ENCODE measurements at regions not wholly inside any gene's neighbourhood (a gene's known extent, or its start where the extent isn't known, plus 50 kb on each side); places are given as distances from the start of the nearest gene placed in this dataset.

DNA sequence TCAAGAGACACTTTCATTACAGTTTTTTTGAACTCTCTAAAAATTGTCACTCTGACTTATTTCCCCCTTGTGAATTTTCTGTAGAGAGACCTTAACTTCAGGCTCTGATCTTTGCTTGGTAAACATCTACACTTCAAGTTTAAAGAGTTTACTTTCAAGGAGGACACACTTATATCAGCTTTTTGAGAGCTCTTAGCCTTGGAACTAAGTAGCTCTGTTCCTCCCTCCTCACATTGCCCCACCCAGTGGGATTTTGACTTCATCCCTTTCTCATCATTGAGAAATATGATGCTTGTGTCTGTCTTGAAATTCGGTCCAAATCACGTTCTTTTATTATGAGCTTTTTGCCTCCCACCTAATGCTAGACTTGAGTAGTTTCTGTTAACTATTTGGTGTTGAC is 433.4 kb upstream of the MEIS1 start:
- Mint-ChIP-seq H3K4me1 (ENCODE audit: insufficient read depth, unreplicated experiment) (peaks cover 5% of the 10 kb centered on the region), H3K27ac (ENCODE audit: low read depth, unreplicated experiment) (no peak overlapping the region), H3K9me3 (ENCODE audit: unreplicated experiment) (no peaks in the 10 kb centered on the region), H3K4me3 (ENCODE audit: unreplicated experiment) (no peak overlapping the region), H3K27me3 (ENCODE audit: insufficient read depth, unreplicated experiment) (no peaks in the 10 kb centered on the region), H3K36me3 (ENCODE audit: insufficient read depth, unreplicated experiment) (no peaks in the 10 kb centered on the region)
- DNase-seq (ENCODE audit: unreplicated experiment), result no peak
- ChIA-PET CTCF (interaction anchor here (0.6 to 2.5 kb wide), 11 partner anchors 8 to 1927 kb away, joined by 3 to 10 read pairs (median 3); no protein-coding TSS in a partner anchor), POLR2A (interaction anchor here (0.6 to 1.1 kb wide), 2 partner anchors 28 to 346 kb away, joined by 3 read pairs; no protein-coding TSS in a partner anchor)
- BruUV-seq (replicated peaks), result no TSS peak
- TF ChIP-seq, protein P1, sequence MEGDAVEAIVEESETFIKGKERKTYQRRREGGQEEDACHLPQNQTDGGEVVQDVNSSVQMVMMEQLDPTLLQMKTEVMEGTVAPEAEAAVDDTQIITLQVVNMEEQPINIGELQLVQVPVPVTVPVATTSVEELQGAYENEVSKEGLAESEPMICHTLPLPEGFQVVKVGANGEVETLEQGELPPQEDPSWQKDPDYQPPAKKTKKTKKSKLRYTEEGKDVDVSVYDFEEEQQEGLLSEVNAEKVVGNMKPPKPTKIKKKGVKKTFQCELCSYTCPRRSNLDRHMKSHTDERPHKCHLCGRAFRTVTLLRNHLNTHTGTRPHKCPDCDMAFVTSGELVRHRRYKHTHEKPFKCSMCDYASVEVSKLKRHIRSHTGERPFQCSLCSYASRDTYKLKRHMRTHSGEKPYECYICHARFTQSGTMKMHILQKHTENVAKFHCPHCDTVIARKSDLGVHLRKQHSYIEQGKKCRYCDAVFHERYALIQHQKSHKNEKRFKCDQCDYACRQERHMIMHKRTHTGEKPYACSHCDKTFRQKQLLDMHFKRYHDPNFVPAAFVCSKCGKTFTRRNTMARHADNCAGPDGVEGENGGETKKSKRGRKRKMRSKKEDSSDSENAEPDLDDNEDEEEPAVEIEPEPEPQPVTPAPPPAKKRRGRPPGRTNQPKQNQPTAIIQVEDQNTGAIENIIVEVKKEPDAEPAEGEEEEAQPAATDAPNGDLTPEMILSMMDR (IDR thresholded peaks at IDR 0.05; ENCODE audit: unreplicated experiment), result no peak
- intact Hi-C loops (cut with micrococcal nuclease), result no loop called here

DNA sequence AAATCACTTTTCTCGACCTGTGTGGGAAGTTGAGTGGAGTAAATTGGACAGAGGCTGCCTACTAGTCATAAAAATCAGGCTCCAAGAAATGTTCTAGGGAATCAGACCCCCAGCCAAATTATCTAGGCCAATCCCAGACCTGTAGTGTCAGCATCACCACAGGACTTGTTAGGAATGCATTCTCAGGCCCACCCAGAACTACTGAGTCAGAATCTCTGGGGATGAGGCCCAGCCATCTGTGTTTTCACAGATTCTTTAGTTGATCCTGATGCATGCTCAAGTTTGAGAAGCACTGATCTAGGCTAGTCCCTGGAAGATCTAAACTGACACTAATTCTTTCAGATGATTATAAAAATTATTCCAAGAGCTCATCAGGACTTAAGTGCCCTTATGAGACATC is 434.0 kb upstream of the MEIS1 start:
- no TSS peak for BruUV-seq (replicated peaks)
- intact Hi-C loops (cut with micrococcal nuclease), result no loop called here
- Mint-ChIP-seq H3K4me1 (ENCODE audit: insufficient read depth, unreplicated experiment) (peaks cover 5% of the 10 kb centered on the region), H3K9me3 (ENCODE audit: unreplicated experiment) (no peaks in the 10 kb centered on the region), H3K27me3 (ENCODE audit: insufficient read depth, unreplicated experiment) (no peaks in the 10 kb centered on the region), H3K27ac (ENCODE audit: low read depth, unreplicated experiment) (no peak overlapping the region), H3K4me3 (ENCODE audit: unreplicated experiment) (no peak overlapping the region), H3K36me3 (ENCODE audit: insufficient read depth, unreplicated experiment) (no peaks in the 10 kb centered on the region)
- POLR2A ChIA-PET, result interaction anchor here (1.1 kb wide), 1 partner anchor 29 kb away, joined by 3 read pairs; no protein-coding TSS in a partner anchor
- CTCF ChIA-PET, result interaction anchor here (0.5 to 2.5 kb wide), 10 partner anchors 10 to 1928 kb away, joined by 3 to 10 read pairs (median 4); no protein-coding TSS in a partner anchor
- TF ChIP-seq, protein P1 (IDR thresholded peaks at IDR 0.05; ENCODE audit: unreplicated experiment), result no peak
- DNase-seq (ENCODE audit: unreplicated experiment), result no peak

GRCh38 chr2:65999796-66000195 is 435.1 kb upstream of the MEIS1 start:
- TF ChIP-seq, protein P1 (IDR thresholded peaks at IDR 0.05; ENCODE audit: unreplicated experiment), result peak; percentile 23
- intact Hi-C loops (cut with micrococcal nuclease), result no loop called here
- ChIA-PET CTCF (interaction anchor here (0.7 to 2.2 kb wide), 11 partner anchors 11 to 1925 kb away, joined by 3 to 9 read pairs (median 4); no protein-coding TSS in a partner anchor), POLR2A (interaction anchor here (0.7 to 1.1 kb wide), 3 partner anchors 13 to 1782 kb away, joined by 3 to 4 read pairs (median 3); no protein-coding TSS in a partner anchor)
- H3K27me3 Mint-ChIP-seq (ENCODE audit: insufficient read depth, unreplicated experiment), result no peaks in the 10 kb centered on the region
- no peak for DNase-seq (ENCODE audit: unreplicated experiment)
- H3K9me3 Mint-ChIP-seq (ENCODE audit: unreplicated experiment), result no peaks in the 10 kb centered on the region
- no peak overlapping the region for H3K4me3 Mint-ChIP-seq (ENCODE audit: unreplicated experiment)
- BruUV-seq (replicated peaks), result no TSS peak
- H3K27ac Mint-ChIP-seq (ENCODE audit: low read depth, unreplicated experiment), result no peak overlapping the region
- peaks cover 5% of the 10 kb centered on the region for H3K4me1 Mint-ChIP-seq (ENCODE audit: insufficient read depth, unreplicated experiment)
- H3K36me3 Mint-ChIP-seq (ENCODE audit: insufficient read depth, unreplicated experiment), result no peaks in the 10 kb centered on the region

- TF ChIP-seq, protein P1 (IDR thresholded peaks at IDR 0.05; ENCODE audit: unreplicated experiment), result no peak
- peaks cover 5% of the 10 kb centered on the region for H3K4me1 Mint-ChIP-seq (ENCODE audit: insufficient read depth, unreplicated experiment)
- H3K27ac Mint-ChIP-seq (ENCODE audit: low read depth, unreplicated experiment), result no peak overlapping the region
- H3K4me3 Mint-ChIP-seq (ENCODE audit: unreplicated experiment), result no peak overlapping the region
- no peaks in the 10 kb centered on the region for H3K36me3 Mint-ChIP-seq (ENCODE audit: insufficient read depth, unreplicated experiment)
- no TSS peak for BruUV-seq (replicated peaks)
- POLR2A ChIA-PET, result interaction anchor here (0.6 kb wide), 1 partner anchor 1012 kb away, joined by 3 read pairs; no protein-coding TSS in a partner anchor
- no peak for DNase-seq (ENCODE audit: unreplicated experiment)
- no peaks in the 10 kb centered on the region for H3K27me3 Mint-ChIP-seq (ENCODE audit: insufficient read depth, unreplicated experiment)
- CTCF ChIA-PET, result interaction anchor here (1.0 to 2.2 kb wide), 4 partner anchors 12 to 108 kb away, joined by 3 to 9 read pairs (median 3); no protein-coding TSS in a partner anchor
- no peaks in the 10 kb centered on the region for H3K9me3 Mint-ChIP-seq (ENCODE audit: unreplicated experiment)
- intact Hi-C loops (cut with micrococcal nuclease), result no loop called here
Measured at GRCh38 chr2:65999103-65999502, 435.8 kb upstream of the MEIS1 start.

All from MCF 10A (cell line).